ENCODE measurements at regions not wholly inside any gene's neighbourhood (a gene's known extent, or its start where the extent isn't known, plus 50 kb on each side); places are given as distances from the start of the nearest gene placed in this dataset.

DNA sequence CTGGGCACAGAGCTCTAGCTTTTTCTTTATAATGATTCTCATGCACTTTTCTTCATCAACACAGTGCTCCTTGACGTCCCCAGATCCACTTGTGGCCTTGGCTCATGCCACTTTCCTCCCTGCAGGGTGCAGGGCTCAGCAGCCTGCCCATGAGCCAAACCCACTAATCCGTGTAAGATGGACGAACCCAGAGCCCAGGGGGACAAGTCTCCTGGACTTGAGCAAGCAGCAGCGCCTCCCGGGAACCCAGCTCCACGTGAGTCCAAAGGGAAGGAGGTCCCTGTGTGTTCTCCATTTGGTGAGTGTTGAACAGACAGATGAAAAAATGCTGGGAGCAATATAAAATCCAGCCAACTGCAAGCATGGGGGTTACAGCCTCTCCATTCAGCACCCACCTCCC, 470.6 kb upstream of the HS6ST1 start:
- DNase-seq (ENCODE audit: low read depth) = no peak
- TF ChIP-seq, protein P1, sequence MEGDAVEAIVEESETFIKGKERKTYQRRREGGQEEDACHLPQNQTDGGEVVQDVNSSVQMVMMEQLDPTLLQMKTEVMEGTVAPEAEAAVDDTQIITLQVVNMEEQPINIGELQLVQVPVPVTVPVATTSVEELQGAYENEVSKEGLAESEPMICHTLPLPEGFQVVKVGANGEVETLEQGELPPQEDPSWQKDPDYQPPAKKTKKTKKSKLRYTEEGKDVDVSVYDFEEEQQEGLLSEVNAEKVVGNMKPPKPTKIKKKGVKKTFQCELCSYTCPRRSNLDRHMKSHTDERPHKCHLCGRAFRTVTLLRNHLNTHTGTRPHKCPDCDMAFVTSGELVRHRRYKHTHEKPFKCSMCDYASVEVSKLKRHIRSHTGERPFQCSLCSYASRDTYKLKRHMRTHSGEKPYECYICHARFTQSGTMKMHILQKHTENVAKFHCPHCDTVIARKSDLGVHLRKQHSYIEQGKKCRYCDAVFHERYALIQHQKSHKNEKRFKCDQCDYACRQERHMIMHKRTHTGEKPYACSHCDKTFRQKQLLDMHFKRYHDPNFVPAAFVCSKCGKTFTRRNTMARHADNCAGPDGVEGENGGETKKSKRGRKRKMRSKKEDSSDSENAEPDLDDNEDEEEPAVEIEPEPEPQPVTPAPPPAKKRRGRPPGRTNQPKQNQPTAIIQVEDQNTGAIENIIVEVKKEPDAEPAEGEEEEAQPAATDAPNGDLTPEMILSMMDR (IDR thresholded peaks at IDR 0.05; ENCODE audit: control insufficient read depth, extremely low read depth, insufficient read depth) = no peak
- H3K4me3 ChIP-seq (ENCODE audit: low read depth, low read length) = no peak overlapping the region

DNA sequence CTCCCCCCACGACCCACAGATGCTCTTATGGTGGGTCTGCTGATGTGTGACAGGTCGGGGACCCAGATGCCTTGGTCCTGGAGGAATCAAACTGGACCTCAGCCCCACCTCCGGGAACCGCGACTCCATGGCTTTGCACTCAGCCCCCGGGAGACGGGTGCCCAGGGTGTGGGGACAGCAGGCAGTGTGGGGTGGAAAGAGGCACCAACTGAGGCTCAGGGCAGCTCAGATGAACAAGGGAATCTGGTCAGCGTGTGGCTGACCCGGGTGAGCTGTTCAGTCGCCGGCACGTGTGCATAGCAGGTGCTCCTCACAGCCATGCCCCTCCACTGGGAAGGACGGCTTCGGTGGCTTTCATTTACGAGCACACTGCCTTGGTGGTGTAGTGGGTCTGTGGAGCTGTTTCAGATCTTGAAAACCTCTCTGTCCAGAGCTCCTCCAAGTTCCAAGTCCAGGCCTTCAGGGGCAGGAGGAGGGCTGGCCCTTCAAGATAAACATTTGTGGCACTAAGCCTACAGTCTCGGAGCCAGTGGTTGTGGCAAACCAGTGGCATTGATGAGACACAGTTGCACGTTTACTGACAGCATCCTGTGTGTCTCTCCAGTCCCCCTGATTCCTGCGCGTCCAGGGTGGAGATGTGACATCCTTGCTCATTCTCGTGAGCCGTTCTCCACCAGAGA, 471.2 kb upstream of the HS6ST1 start:
- no peak for DNase-seq (ENCODE audit: low read depth)
- TF ChIP-seq, protein P1 (IDR thresholded peaks at IDR 0.05; ENCODE audit: control insufficient read depth, extremely low read depth, insufficient read depth) = no peak

DNA sequence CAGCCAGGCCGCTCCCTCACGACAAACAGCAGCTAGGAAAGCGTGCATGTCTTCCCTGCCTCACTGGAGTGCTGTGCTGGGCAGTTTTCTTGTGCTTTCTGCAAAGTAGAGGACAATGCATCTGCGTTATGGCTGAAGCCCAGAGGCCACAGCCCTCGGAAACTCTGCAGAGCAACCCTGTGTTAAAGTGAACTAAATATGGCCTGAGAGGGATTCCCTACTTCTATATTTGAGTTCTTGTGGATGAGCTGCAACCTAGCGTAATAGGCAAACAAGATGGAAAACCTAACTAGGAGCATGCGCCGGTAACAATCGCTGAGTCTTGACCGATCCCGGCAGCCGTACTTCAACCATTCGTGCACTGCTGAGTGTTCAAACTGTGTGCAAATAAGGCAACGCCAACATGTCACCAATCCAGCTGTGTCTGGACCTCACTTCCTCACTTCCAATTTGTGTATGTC, 471.9 kb upstream of the HS6ST1 start:
- H3K4me3 ChIP-seq (ENCODE audit: low read depth, low read length) = no peak overlapping the region
- TF ChIP-seq, protein P1 (IDR thresholded peaks at IDR 0.05; ENCODE audit: control insufficient read depth, extremely low read depth, insufficient read depth) = no peak
- no peak for DNase-seq (ENCODE audit: low read depth)

More for the DNA sequence above, 471.2 kb upstream of the HS6ST1 start:
- H3K4me3 ChIP-seq (ENCODE audit: low read depth, low read length) = no peak overlapping the region

DNA sequence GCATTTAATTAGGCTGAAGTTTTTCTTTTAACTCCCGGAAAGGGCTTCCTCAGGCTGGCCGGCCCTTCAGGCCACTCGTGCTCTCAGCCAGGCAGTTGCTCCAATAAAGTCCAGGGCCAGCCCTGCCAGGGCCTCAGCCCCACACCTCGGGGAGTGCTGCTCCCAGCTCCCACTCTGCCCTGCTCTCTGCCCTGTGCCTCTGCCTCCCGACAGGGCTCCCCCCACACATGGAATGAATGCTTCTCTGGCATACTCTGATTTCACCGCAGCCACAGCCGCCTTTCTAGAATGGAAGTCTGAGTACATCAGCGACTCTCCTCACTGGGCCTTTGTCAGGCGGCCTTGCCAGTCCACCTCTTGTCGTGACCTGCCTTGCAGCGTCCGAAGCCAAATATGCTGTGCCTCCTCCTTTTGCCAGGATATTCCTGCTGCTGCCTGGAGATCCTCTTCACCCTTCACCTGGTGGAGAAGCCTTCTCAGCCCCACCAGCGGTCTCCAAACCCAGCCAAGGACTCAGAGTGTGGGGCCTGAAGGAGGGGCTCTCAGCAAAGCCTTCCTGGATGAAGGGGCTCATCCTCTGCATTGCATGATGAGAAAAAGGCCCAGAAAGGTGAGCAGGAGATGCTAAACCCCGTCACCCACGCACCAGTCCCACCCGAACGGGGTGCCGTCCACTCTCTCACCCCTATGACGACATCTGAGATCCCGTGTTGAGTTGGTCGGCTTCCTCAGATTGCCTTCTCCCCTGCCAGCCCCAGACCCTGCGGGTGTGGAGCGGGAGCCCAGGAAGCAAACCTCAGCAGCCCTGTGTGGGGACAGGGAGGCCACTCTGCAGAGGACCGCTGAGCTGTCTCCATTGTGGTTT, 472.7 kb upstream of the HS6ST1 start:
- no peak for DNase-seq (ENCODE audit: low read depth)
- H3K4me3 ChIP-seq (ENCODE audit: low read depth, low read length) = no peak overlapping the region
- TF ChIP-seq, protein P1 (IDR thresholded peaks at IDR 0.05; ENCODE audit: control insufficient read depth, extremely low read depth, insufficient read depth) = no peak

DNA sequence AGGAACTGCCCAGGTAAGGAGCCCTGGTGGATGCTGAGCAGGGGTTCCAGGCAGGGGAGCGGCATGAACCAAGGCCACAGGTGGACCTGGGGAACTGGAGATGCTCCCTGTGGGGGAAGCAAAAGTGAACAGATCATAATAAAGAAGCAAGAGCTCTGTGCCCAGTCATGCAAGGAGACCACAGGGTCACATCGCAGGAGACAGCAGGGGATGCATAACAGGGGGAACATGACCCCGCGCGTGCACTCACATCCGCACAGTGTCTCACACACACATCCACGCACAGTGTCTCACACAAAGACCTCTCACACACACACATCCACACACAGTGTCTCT, 473.3 kb upstream of the HS6ST1 start:
- no peak for DNase-seq (ENCODE audit: low read depth)
- H3K4me3 ChIP-seq (ENCODE audit: low read depth, low read length) = no peak overlapping the region
- TF ChIP-seq, protein P1 (IDR thresholded peaks at IDR 0.05; ENCODE audit: control insufficient read depth, extremely low read depth, insufficient read depth) = no peak

DNA sequence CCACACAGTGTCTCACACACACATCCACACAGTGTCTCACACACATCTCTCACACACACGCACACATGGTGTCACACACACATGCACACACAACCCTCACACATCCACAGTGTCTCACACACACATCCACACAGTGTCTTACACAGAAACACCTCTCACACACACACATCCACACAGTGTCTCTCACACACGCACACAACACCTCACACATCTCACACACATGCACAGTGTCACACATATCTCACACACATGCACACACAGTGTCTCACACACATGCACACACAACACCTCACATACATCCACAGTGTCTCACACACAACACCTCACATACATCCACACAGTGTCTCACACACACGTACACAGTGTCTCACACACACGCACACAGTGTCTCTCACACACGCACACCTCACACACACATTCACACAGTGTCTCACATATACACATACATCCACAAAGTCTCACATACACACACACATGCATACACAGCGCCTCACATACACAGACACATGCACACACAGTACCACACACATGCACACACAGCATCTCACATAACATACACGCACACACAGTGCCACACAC, 473.9 kb upstream of the HS6ST1 start:
- TF ChIP-seq, protein P1 (IDR thresholded peaks at IDR 0.05; ENCODE audit: control insufficient read depth, extremely low read depth, insufficient read depth) = no peak
- DNase-seq (ENCODE audit: low read depth) = no peak
- no peak overlapping the region for H3K4me3 ChIP-seq (ENCODE audit: low read depth, low read length)

Measured in LNCaP clone FGC (cell line).